ENCODE measurements at regions not wholly inside any gene's neighbourhood (a gene's known extent, or its start where the extent isn't known, plus 50 kb on each side); places are given as distances from the start of the nearest gene placed in this dataset.
A peak's percentile ranks its signal among the peaks of the same experiment; 100 is the strongest.

DNA sequence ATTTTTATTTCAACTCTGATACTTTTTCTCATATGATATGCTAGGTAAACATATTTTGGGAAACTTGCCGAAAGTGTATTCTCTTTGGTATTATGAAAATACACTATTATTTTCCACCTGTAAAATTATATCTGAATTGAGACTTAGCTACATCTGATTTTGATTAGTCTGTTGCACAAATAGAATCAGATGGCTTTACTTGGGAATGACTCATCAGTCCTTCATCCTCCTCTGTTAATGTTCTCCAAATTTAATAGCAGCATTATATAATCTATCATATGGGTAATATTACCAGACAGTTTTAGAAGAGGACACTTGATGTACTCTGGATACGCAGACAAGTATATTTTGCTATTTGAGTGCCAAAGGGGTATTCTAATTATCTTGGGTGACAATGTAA, 245.3 kb downstream of the CTH start:
- DNase-seq = peak; percentile 40
- Histone ChIP-seq H3K9me3 (replicated peaks; ENCODE audit: control insufficient read depth, low read depth, low read length) (no peaks in the 10 kb centered on the region), H3K4me1 (ENCODE audit: control insufficient read depth, insufficient read depth, low read length) (no peaks in the 10 kb centered on the region), H3K36me3 (ENCODE audit: control insufficient read depth, insufficient read depth, low read length) (no peaks in the 10 kb centered on the region), H3K4me3 (ENCODE audit: low read length) (no peak overlapping the region), H3K27me3 (ENCODE audit: control insufficient read depth, insufficient read depth, low read length) (no peaks in the 10 kb centered on the region), H3K27ac (ENCODE audit: low read length) (no peak overlapping the region)
- WGBS (ENCODE audit: insufficient coverage) = no CpG with 5 or more reads among the region's 2 CpGs

DNA sequence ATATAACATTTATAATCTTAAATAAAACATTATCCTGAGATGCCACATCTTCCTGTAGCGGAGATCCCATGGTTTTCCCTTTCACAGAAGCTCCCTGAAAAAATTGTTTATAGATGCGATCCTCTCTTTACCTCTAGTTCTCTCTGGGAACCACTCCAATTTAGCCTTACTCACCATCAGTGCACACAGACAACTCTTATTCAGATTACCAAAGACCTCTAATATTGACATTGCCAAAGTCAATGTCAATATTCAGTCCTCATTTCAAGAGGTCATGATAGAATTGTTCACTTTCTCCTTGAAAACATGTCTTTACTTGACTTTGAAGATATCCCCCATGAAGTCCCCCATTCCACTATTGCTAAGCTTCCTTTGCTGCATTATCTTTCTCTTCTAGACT, 248.8 kb downstream of the CTH start:
- no peak overlapping the region for H3K27ac ChIP-seq (ENCODE audit: low read length)
- H3K36me3 ChIP-seq (ENCODE audit: control insufficient read depth, insufficient read depth, low read length) = no peaks in the 10 kb centered on the region
- 86% methylated on average over 1 of the region's 2 CpGs for WGBS (ENCODE audit: insufficient coverage)
- DNase-seq = no peak
- H3K9me3 ChIP-seq (replicated peaks; ENCODE audit: control insufficient read depth, low read depth, low read length) = no peaks in the 10 kb centered on the region
- no peaks in the 10 kb centered on the region for H3K27me3 ChIP-seq (ENCODE audit: control insufficient read depth, insufficient read depth, low read length)
- no peak overlapping the region for H3K4me3 ChIP-seq (ENCODE audit: low read length)
- no peaks in the 10 kb centered on the region for H3K4me1 ChIP-seq (ENCODE audit: control insufficient read depth, insufficient read depth, low read length)

DNA sequence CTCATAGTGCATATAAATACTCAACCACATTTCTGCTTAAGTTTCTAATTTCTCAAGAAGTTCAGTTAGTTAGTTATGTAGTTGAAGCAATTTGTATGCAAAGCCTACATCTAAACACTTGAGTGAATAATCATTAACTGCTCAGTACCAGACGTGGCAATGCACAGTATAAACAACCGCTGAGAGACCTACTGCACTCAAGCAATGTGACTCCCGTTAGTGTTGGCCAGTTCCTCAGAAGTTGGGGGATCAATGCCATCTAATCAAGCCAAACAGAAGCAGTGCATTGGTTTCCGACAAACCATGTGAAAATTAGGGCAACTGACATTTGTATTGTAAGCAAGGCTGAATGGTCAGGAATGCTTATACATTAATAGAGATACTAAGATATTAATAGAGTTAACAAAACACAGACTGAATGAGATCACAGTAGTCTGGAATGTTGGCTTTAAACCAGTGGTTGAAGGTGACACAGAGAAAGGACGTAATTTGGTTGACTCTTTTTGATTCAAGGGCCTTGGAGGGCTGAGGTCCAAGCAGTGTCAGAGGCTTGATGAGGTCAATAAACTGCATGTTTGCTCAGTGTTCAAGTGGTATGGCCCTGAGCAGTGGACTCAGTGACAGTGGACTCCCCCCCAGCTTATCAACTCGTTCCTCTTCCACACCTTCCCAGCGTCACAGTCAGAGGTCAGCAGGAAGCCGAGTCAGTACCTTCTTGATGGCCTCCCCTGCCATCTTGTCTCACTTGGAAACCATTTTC, 255.5 kb downstream of the CTH start:
- Histone ChIP-seq H3K9me3 (replicated peaks; ENCODE audit: control insufficient read depth, low read depth, low read length) (no peaks in the 10 kb centered on the region), H3K27ac (ENCODE audit: low read length) (no peak overlapping the region), H3K27me3 (ENCODE audit: control insufficient read depth, insufficient read depth, low read length) (no peaks in the 10 kb centered on the region), H3K4me1 (ENCODE audit: control insufficient read depth, insufficient read depth, low read length) (no peaks in the 10 kb centered on the region), H3K36me3 (ENCODE audit: control insufficient read depth, insufficient read depth, low read length) (no peaks in the 10 kb centered on the region), H3K4me3 (ENCODE audit: low read length) (no peak overlapping the region)
- DNase-seq = no peak
- WGBS (ENCODE audit: insufficient coverage) = 77% methylated on average over 7 of the region's 8 CpGs

DNA sequence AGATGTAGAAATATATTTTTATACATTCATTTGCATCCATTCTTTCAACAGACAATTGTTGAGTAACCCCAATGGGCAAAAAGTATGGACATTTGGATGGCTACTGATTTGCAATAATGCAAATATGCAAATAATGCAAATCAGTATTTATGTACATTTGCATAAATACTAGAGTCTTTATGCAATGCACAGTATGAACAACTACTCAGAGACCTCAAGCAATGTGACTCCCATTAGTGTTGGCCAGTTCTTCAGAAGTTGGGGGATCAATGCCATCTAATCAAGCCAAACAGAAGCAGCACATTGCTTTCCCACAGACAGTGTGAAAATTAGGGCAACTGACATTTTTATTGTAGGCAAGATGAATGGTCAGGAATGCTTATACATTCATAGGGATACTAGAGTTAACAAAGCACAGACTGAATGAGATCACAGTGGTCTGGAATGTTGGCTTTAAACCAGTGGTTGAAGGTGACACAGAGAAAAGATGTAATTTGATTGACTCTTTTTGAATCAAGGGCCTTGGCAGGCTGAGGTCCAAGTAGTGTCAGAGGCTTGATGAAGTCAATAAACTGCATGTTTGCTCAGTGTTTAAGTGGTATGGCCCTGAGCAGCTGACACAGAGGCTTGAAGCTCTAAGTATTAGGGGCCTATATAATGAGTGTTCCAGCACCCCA, 256.6 kb downstream of the CTH start:
- Histone ChIP-seq H3K27me3 (ENCODE audit: control insufficient read depth, insufficient read depth, low read length) (no peaks in the 10 kb centered on the region), H3K9me3 (replicated peaks; ENCODE audit: control insufficient read depth, low read depth, low read length) (no peaks in the 10 kb centered on the region), H3K4me1 (ENCODE audit: control insufficient read depth, insufficient read depth, low read length) (no peaks in the 10 kb centered on the region), H3K36me3 (ENCODE audit: control insufficient read depth, insufficient read depth, low read length) (no peaks in the 10 kb centered on the region), H3K4me3 (ENCODE audit: low read length) (no peak overlapping the region), H3K27ac (ENCODE audit: low read length) (no peak overlapping the region)
- DNase-seq = no peak

DNA sequence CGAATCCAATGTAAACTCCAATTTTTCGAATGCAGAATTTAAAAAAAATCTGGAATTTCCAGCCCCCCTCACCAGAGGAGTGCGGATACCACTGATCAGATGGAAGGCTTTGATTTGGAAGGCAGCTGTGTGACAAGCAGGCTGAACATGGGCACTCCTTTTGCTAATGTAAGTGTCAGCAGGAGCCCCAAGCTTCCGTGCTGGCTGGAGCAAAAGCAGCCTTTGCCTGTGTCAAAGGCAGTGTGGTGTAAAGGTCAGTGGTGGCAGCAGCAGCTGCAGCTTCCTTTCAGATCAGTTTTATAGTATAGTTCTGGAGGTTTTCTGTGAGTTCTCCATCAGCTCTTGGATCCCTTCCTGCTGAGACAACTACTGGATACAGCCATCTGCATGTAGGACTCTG, 259.9 kb downstream of the CTH start:
- no peak for DNase-seq
- H3K9me3 ChIP-seq (replicated peaks; ENCODE audit: control insufficient read depth, low read depth, low read length) = no peaks in the 10 kb centered on the region
- no peaks in the 10 kb centered on the region for H3K27me3 ChIP-seq (ENCODE audit: control insufficient read depth, insufficient read depth, low read length)
- no peak overlapping the region for H3K27ac ChIP-seq (ENCODE audit: low read length)
- no peaks in the 10 kb centered on the region for H3K36me3 ChIP-seq (ENCODE audit: control insufficient read depth, insufficient read depth, low read length)
- WGBS (ENCODE audit: insufficient coverage) = 78% methylated on average over 1 of the region's 4 CpGs
- no peaks in the 10 kb centered on the region for H3K4me1 ChIP-seq (ENCODE audit: control insufficient read depth, insufficient read depth, low read length)
- H3K4me3 ChIP-seq (ENCODE audit: low read length) = no peak overlapping the region

DNA sequence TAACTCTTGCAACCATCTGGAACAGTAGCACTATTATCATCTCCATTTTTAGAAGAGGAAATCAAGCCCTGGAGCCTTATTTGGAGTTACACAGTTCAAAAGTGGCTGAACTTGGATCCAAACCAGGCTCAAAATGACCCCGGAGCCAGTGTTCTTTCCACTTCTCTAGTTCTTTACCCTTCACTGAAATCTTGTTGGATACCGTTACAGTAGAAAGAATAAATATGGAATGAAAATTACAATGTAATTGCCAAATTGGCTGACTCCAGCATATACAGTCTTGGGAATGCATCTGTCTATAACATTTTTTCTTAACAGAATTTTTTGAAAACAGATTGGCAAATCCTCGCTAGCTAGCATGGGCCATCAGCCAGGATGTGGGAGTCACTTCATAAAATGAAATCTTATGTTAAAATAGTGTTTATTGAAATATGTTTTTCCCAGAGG, 261.4 kb downstream of the CTH start:
- DNase-seq = peak; percentile 98
- Histone ChIP-seq H3K36me3 (ENCODE audit: control insufficient read depth, insufficient read depth, low read length) (no peaks in the 10 kb centered on the region), H3K27ac (ENCODE audit: low read length) (no peak overlapping the region), H3K4me1 (ENCODE audit: control insufficient read depth, insufficient read depth, low read length) (no peaks in the 10 kb centered on the region), H3K4me3 (ENCODE audit: low read length) (no peak overlapping the region), H3K27me3 (ENCODE audit: control insufficient read depth, insufficient read depth, low read length) (no peaks in the 10 kb centered on the region), H3K9me3 (replicated peaks; ENCODE audit: control insufficient read depth, low read depth, low read length) (no peaks in the 10 kb centered on the region)
- WGBS (ENCODE audit: insufficient coverage) = no CpG with 5 or more reads among the region's 3 CpGs

DNA sequence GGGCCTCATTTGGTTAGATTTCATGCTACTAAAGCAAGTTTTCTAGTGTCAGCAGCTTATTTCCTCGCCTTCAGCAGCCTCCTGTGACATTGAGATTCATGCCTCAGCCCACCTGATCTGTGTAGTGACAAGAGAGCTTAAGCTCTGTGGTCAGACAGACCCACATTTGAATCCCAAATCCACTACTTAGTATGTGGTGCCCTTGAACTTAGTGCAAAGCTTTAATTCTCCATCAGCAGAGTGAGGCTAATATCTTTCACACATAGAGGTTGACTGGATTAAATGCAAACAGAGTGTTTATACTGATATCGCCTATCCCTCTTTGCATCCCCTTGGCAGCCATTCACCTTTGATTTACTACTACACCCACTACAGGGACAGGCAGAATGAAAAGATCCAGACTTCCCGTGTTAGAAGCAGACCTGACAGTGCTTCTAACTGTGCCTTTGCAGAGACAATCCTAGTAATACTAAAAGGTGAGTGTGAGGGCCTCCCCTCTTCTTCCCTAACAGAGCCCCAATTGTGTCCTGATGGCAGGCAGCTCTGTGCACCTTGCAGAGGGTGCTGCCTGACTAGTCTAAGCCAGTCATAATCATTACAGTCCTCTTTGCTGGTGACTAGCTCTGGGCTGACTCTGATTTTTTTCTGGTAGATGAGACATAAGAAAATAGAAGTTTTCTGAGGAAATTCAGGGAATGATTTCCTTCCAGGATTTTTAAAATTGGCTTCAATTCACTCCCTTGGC, 264.0 kb downstream of the CTH start:
- no peaks in the 10 kb centered on the region for H3K9me3 ChIP-seq (replicated peaks; ENCODE audit: control insufficient read depth, low read depth, low read length)
- DNase-seq = no peak
- H3K4me3 ChIP-seq (ENCODE audit: low read length) = no peak overlapping the region
- H3K27ac ChIP-seq (ENCODE audit: low read length) = no peak overlapping the region
- no peaks in the 10 kb centered on the region for H3K27me3 ChIP-seq (ENCODE audit: control insufficient read depth, insufficient read depth, low read length)
- no peaks in the 10 kb centered on the region for H3K36me3 ChIP-seq (ENCODE audit: control insufficient read depth, insufficient read depth, low read length)
- no peaks in the 10 kb centered on the region for H3K4me1 ChIP-seq (ENCODE audit: control insufficient read depth, insufficient read depth, low read length)
- no CpG with 5 or more reads among the region's 3 CpGs for WGBS (ENCODE audit: insufficient coverage)

DNA sequence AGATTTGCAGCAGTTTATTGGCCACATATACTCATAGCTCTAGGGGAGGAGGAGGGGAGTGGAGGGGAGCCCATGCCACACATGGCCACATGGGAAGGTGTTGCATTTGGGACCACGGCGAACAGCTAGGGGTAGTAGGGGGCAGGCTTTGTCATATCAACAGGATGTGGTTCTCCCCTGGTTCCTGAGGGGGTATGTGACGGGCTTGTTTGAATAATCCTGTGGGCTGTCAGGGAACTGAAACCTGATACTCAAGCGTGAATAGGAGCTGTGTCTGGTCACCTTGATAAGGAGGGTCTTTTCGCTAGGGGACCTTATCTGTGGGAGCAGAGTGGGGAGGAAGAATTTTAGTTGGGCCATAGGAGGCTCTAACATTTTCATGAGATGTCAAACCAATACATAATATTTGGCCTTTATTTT, 264.7 kb downstream of the CTH start:
- 37% methylated on average over 3 of the region's 5 CpGs for WGBS (ENCODE audit: insufficient coverage)
- no peak overlapping the region for H3K27ac ChIP-seq (ENCODE audit: low read length)

DNA sequence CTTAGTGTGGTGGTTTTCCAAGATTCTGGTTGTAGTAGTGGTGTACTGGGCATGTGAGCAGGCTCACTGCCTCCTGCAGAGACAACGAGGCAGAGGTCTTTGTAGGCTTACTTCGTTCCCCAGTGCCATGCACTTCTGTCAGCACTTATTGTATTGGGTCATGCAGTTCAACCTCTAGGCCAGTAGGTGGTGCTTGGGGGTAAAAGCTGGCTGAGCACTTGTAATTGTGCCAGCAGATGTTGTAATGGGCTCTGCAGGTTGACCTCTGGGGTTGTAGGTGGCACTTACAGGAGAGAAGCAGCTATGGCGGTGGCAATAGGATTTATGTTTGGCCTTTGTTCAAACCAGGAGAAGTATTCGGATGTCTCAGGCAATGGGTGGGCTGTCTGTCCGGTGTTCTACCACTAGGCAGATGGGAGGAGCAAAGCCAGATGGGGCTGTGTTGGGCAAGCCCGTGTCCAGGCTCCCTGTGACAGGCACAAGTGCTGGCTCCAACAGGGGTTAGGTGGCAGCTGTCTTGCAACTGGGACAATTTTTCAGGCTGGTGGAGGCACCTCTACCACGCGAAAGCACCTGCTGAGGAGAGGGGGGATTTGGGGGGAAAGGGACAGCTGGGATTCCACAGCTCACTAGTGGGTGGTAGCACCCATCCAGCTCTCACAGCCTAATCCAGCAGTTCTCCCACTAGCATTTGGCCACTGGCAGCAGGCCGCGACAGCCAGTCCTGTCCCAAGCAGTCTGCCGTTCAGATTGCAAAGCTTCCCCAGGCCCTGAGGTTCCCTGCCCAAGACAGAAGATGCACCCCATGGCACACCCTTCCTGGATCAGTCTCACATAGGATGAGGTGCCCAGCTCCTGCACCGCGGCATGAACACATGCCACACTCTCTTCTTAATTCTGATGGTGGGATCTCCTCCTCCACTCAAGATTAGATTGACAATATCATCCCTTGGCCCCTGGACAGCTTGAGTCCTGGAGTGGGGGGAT, 274.5 kb downstream of the CTH start:
- H3K36me3 ChIP-seq (ENCODE audit: control insufficient read depth, insufficient read depth, low read length) = no peaks in the 10 kb centered on the region
- DNase-seq = peak; percentile 30
- H3K27me3 ChIP-seq (ENCODE audit: control insufficient read depth, insufficient read depth, low read length) = no peaks in the 10 kb centered on the region
- no peaks in the 10 kb centered on the region for H3K4me1 ChIP-seq (ENCODE audit: control insufficient read depth, insufficient read depth, low read length)
- H3K9me3 ChIP-seq (replicated peaks; ENCODE audit: control insufficient read depth, low read depth, low read length) = no peaks in the 10 kb centered on the region
- H3K27ac ChIP-seq (ENCODE audit: low read length) = no peak overlapping the region
- no peak overlapping the region for H3K4me3 ChIP-seq (ENCODE audit: low read length)
- WGBS (ENCODE audit: insufficient coverage) = 67% methylated on average over 9 of the region's 13 CpGs

More for the DNA sequence above, 264.7 kb downstream of the CTH start:
- no peak for DNase-seq
- Histone ChIP-seq H3K27me3 (ENCODE audit: control insufficient read depth, insufficient read depth, low read length) (no peaks in the 10 kb centered on the region), H3K36me3 (ENCODE audit: control insufficient read depth, insufficient read depth, low read length) (no peaks in the 10 kb centered on the region), H3K9me3 (replicated peaks; ENCODE audit: control insufficient read depth, low read depth, low read length) (no peaks in the 10 kb centered on the region), H3K4me1 (ENCODE audit: control insufficient read depth, insufficient read depth, low read length) (no peaks in the 10 kb centered on the region), H3K4me3 (ENCODE audit: low read length) (no peak overlapping the region)
